HG02588 (cell line): ENCODE measurements at regions not wholly inside any gene's neighbourhood (a gene's known extent, or its start where the extent isn't known, plus 50 kb on each side); places are given as distances from the start of the nearest gene placed in this dataset.

Source experiments
- ATAC-seq: cut with Tn5 transposase; IDR thresholded peaks from one replicate; pipeline ENCODE4 v1.9.1; 2021; ENCODE audit warnings: mild to moderate bottlenecking, moderate library complexity; ENCODE audit not compliant: unreplicated experiment

DNA sequence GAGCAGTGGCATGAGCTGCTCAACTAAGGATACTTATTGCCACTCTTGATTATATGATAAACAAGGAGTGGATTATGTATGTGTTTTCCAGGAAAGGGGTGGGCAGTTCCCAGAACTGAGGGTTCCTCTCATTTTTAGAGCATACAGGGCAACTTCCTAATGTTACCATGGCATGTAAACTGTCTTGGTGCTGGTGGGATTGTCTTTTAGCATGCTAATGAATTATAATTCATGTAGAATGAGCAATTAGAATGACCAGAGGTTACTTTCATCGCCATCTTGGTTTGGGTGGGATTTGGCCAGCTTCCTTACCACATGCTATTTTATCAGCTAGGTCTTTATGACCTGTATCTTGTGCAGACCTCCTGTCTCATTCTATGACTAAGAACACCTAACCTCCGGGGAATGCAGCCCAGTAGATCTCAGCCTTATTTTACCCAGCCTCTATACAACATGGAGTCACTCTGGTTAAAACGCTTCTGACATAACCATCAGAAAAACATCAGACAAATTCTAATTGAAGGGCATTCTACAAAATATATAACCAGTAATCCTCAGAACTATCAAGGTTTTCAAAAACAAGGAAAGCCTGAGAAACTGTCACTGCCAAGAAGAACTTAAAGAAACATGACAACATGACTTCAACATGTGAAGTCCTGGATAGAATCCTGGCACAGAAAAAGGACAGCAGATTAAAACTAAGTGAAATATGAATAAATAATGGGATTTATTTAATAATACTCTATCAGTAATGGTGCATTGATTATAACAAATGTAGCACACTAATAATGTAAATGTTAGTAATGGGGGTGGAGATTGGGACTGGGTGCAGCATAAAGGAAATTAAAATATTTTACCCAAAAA is 365.0 kb downstream of the SEMA3D start:
- ATAC-seq, result no peak

DNA sequence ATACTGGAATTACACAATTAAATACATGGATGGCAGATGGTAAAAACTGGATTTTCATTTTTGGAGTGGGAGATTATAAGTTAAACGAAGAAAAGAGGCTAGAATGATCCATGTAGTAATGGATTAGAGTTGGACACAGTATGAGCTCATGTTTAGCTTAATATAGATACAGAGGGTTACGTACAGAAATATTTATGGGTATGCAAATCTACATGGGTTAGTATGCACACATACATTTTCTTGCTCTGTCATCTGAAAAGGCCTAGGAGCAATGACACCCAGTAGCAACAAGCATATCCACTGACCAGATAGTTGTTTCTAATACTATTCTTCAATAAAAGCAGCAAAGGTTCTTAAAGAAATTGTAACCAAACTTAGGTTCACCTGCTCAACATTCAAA is 366.4 kb downstream of the SEMA3D start:
- no peak for ATAC-seq

DNA sequence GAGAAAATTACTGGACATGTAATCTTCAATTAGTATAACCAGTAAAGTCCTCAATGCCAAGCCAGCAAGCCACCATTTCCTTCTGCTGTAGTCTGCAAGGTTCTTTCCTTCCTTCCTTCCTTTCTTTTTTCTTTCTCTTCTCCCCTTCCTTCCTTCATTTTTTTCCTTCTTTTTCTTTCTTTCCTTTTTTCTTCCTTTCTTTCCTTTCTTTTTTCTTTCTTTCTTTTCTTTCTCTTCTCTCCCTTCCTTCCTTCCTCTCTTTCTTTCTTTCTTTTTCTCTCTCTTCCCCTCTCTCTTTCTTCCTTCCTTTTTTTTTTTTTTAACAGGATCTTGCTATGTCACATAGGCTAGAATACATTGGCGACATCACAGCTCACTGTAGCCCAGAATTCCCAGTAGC is 369.8 kb downstream of the SEMA3D start:
- ATAC-seq, result no peak

DNA sequence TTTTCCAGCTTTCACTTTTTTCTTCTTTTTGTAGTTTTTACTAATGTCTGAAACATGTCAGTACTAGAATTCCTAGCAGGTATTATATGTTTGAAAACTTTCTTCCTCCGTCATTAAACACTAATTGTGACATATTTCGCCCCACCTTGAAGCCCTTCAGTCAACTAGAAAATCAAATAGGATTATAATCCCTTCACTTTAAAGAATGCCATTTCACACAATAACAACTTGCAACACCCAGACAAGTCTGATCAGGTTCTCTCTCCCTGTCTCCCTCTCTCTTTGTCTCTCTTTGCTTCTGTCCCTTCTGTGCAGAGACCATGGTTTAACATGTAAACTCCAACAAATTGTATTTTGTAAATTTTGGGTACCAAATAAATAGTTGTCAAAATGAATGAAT is 373.5 kb downstream of the SEMA3D start:
- ATAC-seq, result no peak

DNA sequence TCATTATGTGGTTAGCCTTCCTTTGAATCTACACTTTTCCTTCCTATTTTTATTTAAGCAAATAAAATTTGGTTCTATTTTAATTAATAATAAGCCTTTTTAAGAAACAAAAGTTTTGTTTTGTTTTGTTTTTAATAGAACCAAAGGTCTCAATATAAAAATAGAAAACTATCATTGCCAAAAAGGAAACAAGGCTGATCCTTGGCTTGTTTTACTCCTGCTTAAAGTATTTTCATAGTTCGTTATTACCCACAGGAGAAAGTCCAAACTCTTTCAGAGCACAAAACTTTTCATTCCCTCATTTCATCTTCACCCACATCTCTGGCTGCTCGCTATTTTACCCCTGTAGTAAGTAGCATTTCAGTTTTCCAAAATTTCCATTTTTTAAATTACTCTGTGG is 374.8 kb downstream of the SEMA3D start:
- ATAC-seq, result no peak

DNA sequence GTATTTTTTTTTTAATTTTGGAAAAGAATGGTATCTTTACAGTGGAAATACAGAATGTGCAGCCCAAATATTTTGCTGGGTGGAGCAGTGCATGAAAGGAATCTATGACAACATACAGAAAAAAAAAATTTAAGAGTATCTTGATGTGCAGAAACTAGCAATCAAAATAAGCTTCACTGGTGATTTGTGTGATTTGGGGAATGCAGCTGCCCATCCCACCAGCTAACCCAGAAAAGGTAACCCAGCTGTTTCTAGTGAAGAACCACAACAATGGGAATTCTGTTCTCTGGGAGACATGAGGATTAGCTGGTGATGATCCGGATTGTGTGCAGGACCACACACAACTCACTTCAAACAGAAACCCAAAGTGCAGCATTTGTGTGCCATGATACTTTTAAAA is 375.5 kb downstream of the SEMA3D start:
- no peak for ATAC-seq

DNA sequence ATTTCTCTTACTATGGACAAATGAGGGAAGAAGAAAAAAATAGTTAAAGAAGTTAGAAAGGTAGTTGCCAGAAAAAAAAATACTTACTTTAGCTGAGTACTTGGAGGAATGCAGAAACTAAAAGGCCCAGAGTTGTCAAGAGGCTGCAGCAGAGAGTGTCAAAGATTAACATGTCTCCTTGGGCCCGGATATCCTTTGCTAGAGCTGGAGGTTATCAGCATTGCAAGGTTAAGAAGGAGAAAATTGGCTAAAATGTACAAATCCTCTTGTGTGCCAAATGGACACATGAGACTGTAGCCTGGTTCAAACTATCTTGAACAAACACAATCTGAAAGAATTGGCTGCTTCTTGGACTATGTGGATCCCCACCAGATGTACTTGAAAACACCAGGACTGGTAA is 377.0 kb downstream of the SEMA3D start:
- no peak for ATAC-seq

DNA sequence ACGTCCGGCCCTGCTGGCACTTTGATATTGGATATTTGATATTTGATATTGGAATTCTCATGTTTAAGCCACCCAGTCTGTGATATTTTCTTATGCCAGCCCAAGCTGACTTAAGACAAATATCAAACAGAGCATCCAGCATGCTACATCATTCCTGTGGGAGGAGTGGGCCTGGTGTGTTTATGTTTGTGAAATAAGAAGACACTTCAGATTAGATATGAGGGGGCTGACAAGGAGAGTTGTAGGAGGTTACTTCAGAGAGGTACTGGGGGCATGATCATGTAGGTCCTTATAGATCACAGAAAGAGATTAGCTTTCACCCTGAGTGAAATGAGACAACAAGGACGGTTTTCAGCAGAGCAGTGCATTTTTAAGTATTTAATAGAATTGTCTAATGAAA is 382.9 kb downstream of the SEMA3D start:
- ATAC-seq, result no peak

DNA sequence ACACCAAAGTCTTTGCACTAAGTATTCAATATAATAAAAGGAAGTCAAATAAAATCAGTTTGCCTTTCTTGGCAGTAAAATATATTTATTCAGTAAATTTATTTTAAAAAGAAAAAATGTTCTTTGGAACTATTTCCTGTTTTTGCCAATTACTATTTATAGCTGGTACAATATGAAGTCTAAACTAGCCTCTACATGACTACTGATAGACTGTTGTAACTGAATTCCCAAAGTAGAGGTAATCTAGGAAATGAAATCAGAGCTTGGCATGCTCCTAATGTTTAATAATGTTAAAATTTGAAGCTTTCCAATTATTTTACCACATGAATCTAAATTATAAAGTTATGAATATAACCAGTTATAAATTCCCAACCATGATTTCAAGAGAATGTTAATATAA is 385.5 kb downstream of the SEMA3D start:
- no peak for ATAC-seq

DNA sequence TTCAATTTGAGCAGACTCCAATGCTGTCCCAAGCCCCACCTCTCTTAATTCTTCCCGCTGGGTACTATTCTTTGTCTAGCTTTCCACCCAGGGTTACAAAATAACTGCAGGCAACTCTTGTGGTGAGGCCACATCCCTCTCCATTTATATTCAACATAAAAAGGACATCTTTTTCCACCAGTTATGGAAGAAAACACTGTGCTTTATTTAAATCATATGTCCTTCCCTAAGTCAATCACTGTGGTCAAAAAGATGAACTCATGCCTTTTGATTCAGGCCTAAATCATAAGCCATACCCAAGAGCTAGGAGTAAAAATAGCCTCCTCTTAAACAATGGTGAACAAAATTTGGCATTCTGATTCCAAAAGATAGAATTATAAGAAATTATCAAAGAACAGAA is 386.0 kb downstream of the SEMA3D start:
- ATAC-seq, result no peak

DNA sequence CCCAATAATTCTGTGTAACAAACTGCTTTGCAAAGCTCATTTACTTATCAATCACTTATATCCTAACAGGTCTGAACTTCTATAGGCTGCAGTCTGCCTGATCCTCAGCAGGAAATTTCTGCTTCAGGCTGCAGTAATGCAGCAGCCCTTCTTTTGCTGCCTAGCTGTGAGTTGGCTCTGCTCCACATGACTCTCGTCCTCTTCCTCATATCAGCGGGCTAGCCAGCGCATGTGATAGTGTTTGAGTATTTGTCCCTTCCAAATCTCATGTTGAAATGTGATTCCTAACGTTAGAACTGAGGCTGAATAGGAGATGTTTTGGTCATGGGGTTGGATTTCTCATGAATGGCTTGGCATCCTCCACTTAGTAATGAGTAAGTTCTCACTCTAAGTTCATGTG is 387.8 kb downstream of the SEMA3D start:
- ATAC-seq, result no peak

DNA sequence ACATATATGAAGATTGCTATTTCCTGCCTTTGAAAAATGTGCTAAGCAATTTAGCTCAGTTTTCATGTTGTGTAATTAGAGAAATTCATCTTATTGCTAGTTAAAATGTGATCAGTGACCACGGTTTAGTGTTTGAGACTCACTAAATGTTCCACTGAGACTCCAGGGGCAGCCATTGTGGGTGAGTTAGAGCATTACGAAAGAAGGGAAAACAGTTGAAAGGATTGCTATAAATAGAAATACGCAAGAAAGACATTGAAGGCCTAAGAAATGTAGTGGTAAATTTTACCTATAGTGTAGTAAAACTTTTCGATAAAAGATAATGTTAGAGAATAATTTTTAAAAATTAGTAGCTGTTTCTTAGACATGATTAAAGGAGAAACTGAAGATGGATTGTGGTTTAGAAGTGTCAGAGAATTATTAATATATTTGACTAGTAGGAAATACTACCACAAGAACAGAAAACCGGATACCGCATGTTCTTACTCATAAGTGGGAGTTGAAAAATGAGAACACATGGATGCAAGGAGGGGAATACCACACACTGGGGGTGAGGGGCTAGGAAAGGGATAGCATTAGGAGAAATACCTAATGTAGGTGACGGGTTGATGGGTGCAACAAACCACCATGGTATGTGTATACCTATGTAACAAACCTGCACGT is 394.5 kb downstream of the SEMA3D start:
- ATAC-seq, result no peak

DNA sequence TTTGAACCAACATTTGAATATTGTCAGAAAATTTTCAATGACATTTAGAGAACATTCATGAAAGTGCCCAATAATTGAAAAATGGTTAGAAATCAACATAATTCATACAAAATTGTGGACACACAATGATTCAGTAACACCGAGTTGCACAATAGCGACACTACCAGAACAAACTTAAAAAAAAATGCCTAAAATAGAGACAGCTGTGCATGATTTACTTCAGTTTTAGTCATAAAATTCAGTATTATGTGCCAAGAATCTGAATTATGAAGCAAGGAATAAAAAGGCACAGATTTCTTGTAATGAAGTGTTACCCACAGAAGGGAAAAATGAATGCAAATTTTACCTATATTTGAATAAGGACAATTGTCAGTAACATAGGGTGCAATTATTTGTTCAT is 396.0 kb downstream of the SEMA3D start:
- no peak for ATAC-seq

DNA sequence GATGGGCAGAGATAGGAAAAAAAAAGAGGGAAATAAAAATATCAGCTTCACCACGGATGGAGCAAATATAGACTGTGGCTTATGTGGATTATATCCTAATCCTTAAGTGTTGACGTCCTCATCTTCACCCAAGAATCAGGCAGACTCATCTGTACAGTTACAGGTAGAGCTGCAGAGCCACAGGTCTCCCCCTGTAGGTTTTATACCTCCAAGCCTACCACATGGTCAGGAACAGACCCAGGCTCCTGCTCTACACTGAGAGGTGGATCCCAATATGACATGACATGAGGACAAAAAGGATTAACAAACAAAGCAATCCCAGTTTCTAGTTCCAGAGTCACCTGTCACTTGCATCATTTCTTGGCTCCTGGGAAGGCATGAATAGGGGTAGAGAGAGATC is 400.8 kb downstream of the SEMA3D start:
- ATAC-seq, result no peak

DNA sequence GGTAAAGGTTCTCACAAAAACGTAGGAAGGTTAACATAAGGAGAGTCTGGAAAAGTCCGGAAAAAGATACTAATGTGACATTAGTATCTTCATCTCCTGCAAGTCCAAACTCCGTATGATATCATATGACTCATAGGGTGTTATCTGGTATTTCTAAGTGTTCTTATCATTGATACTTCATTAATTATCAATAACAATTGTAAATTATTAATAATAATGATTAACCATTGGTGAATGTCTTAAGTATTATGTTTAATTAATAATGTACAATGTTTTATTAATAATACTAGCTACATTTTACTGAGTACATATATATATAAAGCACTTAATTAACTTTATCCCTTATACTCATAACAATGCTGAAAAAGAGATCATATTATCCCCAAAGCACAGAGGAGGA is 402.4 kb downstream of the SEMA3D start:
- no peak for ATAC-seq

DNA sequence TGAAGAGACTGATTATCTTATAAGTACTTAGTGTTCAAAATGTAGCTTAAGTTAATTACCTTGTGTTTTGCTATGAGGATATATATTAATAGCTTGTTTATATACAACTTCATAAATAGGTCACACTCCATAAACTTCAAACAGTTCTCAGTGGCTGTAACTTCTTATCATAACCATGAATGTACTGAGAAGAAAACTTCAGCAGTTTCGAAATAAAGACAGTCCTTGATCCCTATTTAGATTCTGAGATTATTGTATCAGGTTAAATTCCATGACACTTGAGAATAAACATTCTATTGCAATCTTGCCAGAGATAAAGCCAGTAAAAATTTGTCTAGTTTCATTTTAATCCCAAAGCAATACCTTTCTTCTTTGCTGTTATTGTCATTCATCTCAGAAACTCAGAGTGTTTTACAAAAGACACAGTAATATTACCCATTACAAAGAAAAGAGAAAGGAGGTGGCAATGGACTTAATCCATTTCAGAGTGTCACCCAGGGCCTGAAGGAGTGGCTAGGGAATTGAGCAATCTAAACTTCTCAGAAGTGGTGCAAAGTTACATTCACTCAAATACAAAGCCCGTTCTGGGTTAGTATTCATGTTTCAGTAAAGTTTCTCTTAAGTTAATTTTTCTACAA is 403.6 kb downstream of the SEMA3D start:
- no peak for ATAC-seq

DNA sequence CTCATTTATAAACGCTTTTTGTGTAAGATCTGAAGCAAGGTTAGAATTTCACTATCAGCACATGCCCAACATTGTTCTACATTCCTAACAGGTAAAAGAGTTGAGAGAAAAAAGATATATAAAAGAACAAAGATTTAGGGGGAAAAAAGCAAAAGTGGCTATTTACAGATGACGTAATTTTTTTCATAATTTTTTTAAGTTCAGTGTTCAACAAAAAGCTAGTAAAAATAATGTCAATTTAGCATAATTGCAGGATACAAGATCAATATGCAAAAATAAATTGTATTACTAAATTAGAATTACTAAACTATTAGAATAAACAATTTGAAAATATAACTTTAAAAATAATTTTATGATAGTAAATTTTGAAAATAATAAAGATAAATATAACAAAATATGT is 405.0 kb downstream of the SEMA3D start:
- ATAC-seq, result no peak

DNA sequence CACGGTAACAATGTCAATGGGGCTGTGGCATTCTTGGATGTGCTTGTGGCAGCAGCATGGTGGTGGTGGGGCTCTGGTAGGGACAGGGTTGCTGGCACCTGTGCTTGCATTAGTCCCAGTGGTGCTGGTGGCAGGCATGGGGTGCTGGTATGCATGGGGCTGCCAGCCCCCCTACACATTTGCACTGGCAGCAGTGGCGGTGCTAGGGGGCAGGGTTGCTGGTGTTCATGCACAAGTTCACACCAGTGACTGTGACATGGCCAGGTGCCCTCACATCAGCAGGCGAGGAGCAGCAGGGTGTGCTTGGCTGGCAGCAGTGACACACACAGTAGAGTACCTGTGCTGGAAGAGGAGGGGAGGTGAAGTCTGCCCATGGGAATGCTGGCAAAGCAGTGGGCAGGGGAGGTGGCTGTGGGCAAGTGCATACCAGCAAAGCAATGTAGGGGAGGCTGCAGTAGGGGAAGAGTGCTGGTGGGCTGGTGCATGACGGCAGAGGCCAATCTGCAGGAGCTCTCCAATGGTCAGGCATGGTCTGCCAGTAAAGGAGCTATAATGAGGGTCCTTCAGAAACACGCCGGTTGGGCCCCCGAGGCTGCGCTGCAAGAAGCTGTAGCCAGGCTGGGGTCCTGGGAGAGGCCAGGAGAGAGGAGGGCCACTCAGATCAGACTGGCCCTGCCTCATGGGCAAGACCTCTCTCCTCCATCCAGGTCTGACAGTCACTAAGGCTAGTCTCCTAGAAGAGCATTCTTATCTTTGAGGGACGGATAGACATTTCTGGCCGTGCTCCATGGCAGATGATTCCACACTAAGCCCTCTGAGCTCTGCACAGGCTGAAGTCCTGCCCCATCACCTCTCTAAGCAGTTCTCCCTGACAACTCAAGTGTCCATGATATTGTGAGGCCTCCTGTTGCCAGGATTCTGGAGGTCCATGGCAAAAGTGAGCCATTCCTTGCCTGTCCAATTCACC is 406.4 kb downstream of the SEMA3D start:
- ATAC-seq, result no peak

DNA sequence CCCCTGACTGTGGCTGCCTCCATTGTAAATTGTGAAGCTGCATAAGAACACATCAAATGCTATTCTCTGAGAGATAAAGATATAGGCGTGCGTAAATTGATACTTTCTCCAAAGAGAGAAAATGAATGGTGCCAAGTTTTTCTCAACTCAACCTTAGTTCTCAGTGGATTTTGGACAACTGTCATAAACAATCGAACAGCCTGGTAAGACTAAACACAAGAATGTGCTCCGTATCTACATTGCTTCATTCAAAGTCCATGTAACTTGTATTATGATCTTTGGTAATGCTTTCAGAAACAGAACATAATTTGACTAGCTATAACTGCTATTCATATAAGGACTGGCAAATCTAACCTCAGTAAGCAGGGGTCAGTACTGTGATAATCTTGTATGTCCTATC is 429.1 kb downstream of the SEMA3D start:
- ATAC-seq, result no peak

DNA sequence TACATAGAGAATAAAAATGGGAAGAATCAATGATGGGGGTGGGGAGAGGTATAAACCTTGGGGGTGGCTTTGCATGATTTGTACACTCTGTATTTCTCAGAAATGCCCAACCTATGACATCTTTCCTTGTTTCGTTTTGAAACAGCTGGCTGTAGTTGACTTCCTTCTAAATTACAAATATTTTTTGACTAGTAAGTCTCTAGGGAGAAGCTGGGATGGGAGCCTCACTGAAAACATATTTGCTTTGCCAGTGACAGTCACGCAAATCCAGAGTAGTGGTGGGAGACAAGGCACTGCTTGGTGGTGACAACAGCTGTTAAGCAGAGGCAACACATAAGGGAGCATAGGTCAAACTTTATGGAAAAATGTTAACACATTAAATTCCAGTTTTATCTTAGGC is 440.5 kb downstream of the SEMA3D start:
- no peak for ATAC-seq

DNA sequence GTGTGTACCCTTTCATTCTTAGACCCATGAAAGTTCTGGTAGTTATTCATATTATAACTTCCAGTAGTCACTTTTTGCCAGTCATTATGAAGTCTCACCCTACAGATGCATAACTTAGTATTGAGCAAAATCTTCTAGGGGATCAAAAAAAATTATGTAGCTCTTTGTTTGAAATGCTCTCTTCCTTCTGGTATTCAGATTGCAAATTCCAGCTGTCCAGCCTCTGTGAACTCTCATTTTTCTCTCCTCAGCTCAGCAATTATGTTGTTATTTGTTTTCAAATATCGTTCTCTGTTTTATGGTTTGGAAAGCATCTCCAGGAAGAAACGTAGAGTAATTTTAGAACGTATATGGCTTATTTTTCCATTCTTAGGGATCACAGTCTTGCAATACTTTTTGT is 442.5 kb downstream of the SEMA3D start:
- ATAC-seq, result no peak
